GM23338 (cell line): ENCODE measurements at regions not wholly inside any gene's neighbourhood (a gene's known extent, or its start where the extent isn't known, plus 50 kb on each side); places are given as distances from the start of the nearest gene placed in this dataset.

Experiments used
- ATAC-seq: fragments of 200-7000 bp; cut with Tn5 transposase; 3 replicates; pipeline ENCODE4 v1.9.1; 2020
- DNase-seq: peaks from one replicate; pipeline ENCODE4 v3.0.0-alpha.2; 2015; ENCODE audit warnings: low spot score
- H2AFZ ChIP-seq: fragments of 200-600 bp; sonication (generic); 2 replicates; pipeline ENCODE4 v1.8.0; 2016; ENCODE audit warnings: antibody characterized with exemption, mild to moderate bottlenecking, moderate library complexity
- H3F3A ChIP-seq: fragments of 200-600 bp; sonication (generic); replicated peaks from 2 replicates; pipeline ENCODE4 v1.8.0; 2017; ENCODE audit warnings: antibody characterized with exemption, mixed run types, low read depth
- H3K27ac ChIP-seq: fragments of 200-600 bp; sonication (generic); 2 replicates; pipeline ENCODE4 v1.6.1; 2016; ENCODE audit warnings: low read depth
- H3K27me3 ChIP-seq: fragments of 200-600 bp; sonication (generic); 2 replicates; pipeline ENCODE4 v1.8.0; 2016; ENCODE audit warnings: mild to moderate bottlenecking, mixed run types, moderate library complexity; ENCODE audit not compliant: insufficient read depth
- H3K36me3 ChIP-seq: fragments of 200-600 bp; sonication (generic); 2 replicates; pipeline ENCODE4 v1.8.0; 2016; ENCODE audit warnings: mild to moderate bottlenecking; ENCODE audit not compliant: insufficient read depth
- H3K4me1 ChIP-seq: fragments of 200-600 bp; sonication (generic); 2 replicates; pipeline ENCODE4 v1.8.0; 2016; ENCODE audit warnings: mild to moderate bottlenecking, moderate library complexity; ENCODE audit not compliant: insufficient read depth
- H3K4me2 ChIP-seq: fragments of 200-600 bp; sonication (generic); 2 replicates; pipeline ENCODE4 v1.7.1; 2017; ENCODE audit warnings: mixed run types
- H3K4me3 ChIP-seq: fragments of 200-600 bp; sonication (generic); 2 replicates; pipeline ENCODE4 v1.6.1; 2016; ENCODE audit warnings: mixed run types
- H3K79me2 ChIP-seq: fragments of 200-600 bp; sonication (generic); replicated peaks from 2 replicates; pipeline ENCODE4 v1.8.0; 2017; ENCODE audit warnings: mild to moderate bottlenecking; ENCODE audit not compliant: insufficient read depth
- H3K9me2 ChIP-seq: fragments of 200-600 bp; sonication (generic); 2 replicates; pipeline ENCODE4 v1.8.0; 2017; ENCODE audit not compliant: insufficient read depth
- H4K20me1 ChIP-seq: fragments of 200-600 bp; sonication (generic); replicated peaks from 2 replicates; pipeline ENCODE4 v1.8.0; 2017; ENCODE audit warnings: mild to moderate bottlenecking; ENCODE audit not compliant: insufficient read depth
- H3K27ac Mint-ChIP-seq: 2 replicates; pipeline ENCODE4 v1.8.0; 2020; ENCODE audit warnings: inconsistent platforms, mild to moderate bottlenecking, moderate library complexity, mixed read lengths
- H3K27me3 Mint-ChIP-seq: 3 replicates; pipeline ENCODE4 v1.8.0; 2022; ENCODE audit warnings: low read depth, mild to moderate bottlenecking, moderate library complexity, mixed read lengths, inconsistent platforms; ENCODE audit not compliant: insufficient read depth, poor library complexity
- H3K36me3 Mint-ChIP-seq: 3 replicates; pipeline ENCODE4 v1.8.0; 2021; ENCODE audit warnings: low read depth, mild to moderate bottlenecking, inconsistent platforms, moderate library complexity, mixed read lengths
- H3K4me1 Mint-ChIP-seq: 3 replicates; pipeline ENCODE4 v1.8.0; 2020; ENCODE audit warnings: mild to moderate bottlenecking, inconsistent platforms, mixed read lengths
- H3K4me3 Mint-ChIP-seq: 3 replicates; pipeline ENCODE4 v1.8.0; 2021; ENCODE audit warnings: moderate library complexity, mild to moderate bottlenecking, inconsistent platforms, mixed read lengths
- H3K9me3 Mint-ChIP-seq: 3 replicates; pipeline ENCODE4 v1.8.0; 2020; ENCODE audit warnings: moderate library complexity, mild to moderate bottlenecking, inconsistent platforms, mixed read lengths
- EZH2 ChIP-seq: fragments of 200-600 bp; sonication (generic); IDR thresholded peaks from one replicate; pipeline ENCODE4 v1.8.0; 2017; ENCODE audit warnings: antibody characterized with exemption, mild to moderate bottlenecking, low read depth; ENCODE audit not compliant: unreplicated experiment
- EZH2phosphoT487 ChIP-seq: fragments of 200-600 bp; sonication (generic); IDR thresholded peaks from one replicate; pipeline ENCODE4 v1.8.1; 2018; ENCODE audit warnings: antibody characterized with exemption; ENCODE audit not compliant: unreplicated experiment
- JUNB ChIP-seq: IDR thresholded peaks from one replicate; pipeline ENCODE4 v1.6.1; 2016; ENCODE audit warnings: antibody characterized with exemption; ENCODE audit not compliant: unreplicated experiment
- POLR2AphosphoS5 ChIP-seq: IDR thresholded peaks from 2 replicates; pipeline ENCODE4 v1.6.1; 2016; ENCODE audit warnings: antibody characterized with exemption, low read depth
- STAT1 ChIP-seq: IDR thresholded peaks from one replicate; pipeline ENCODE4 v1.6.1; 2016; ENCODE audit warnings: antibody characterized with exemption; ENCODE audit not compliant: unreplicated experiment
- ZNF114 ChIP-seq: fragments of 250-450 bp; sonication (Bioruptor Pico); IDR thresholded peaks from 2 replicates; pipeline ENCODE4 v1.5.0; 2020; ENCODE audit warnings: mild to moderate bottlenecking, moderate library complexity
- ZNF331 ChIP-seq: fragments of 250-450 bp; sonication (Bioruptor Pico); IDR thresholded peaks from 2 replicates; pipeline ENCODE4 v1.5.0; 2020; ENCODE audit warnings: low read depth, mild to moderate bottlenecking, moderate library complexity
- TF ChIP-seq, protein P1 (sequence below): fragments of 250-450 bp; sonication (Bioruptor Pico); IDR thresholded peaks from 2 replicates; pipeline ENCODE4 v1.5.0; 2020; ENCODE audit warnings: mild to moderate bottlenecking, moderate library complexity
- TF ChIP-seq, protein P2 (sequence below): IDR thresholded peaks from 2 replicates; pipeline ENCODE4 v1.6.1; 2016; ENCODE audit warnings: antibody characterized with exemption

DNA sequence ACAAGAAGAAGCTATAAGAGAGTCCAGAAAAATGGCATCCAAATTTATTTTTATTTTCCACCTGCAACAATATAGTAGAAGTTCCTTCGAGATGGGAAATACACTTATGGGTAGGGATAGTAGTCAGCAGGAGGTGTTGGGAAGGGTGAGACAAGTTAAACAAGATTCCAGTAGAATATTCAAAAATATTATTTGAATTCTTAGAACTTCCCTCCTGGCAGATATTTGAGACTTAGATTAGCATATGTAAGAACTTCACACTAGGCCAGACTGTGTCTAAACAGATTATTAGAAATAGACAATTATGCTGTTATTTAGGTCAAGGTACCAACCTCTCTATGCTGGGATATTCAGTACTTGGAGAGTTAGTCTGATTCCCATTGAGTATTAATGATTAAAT lies 108.7 kb downstream of the PLK2 start (continued):
- TF ChIP-seq, protein P1, sequence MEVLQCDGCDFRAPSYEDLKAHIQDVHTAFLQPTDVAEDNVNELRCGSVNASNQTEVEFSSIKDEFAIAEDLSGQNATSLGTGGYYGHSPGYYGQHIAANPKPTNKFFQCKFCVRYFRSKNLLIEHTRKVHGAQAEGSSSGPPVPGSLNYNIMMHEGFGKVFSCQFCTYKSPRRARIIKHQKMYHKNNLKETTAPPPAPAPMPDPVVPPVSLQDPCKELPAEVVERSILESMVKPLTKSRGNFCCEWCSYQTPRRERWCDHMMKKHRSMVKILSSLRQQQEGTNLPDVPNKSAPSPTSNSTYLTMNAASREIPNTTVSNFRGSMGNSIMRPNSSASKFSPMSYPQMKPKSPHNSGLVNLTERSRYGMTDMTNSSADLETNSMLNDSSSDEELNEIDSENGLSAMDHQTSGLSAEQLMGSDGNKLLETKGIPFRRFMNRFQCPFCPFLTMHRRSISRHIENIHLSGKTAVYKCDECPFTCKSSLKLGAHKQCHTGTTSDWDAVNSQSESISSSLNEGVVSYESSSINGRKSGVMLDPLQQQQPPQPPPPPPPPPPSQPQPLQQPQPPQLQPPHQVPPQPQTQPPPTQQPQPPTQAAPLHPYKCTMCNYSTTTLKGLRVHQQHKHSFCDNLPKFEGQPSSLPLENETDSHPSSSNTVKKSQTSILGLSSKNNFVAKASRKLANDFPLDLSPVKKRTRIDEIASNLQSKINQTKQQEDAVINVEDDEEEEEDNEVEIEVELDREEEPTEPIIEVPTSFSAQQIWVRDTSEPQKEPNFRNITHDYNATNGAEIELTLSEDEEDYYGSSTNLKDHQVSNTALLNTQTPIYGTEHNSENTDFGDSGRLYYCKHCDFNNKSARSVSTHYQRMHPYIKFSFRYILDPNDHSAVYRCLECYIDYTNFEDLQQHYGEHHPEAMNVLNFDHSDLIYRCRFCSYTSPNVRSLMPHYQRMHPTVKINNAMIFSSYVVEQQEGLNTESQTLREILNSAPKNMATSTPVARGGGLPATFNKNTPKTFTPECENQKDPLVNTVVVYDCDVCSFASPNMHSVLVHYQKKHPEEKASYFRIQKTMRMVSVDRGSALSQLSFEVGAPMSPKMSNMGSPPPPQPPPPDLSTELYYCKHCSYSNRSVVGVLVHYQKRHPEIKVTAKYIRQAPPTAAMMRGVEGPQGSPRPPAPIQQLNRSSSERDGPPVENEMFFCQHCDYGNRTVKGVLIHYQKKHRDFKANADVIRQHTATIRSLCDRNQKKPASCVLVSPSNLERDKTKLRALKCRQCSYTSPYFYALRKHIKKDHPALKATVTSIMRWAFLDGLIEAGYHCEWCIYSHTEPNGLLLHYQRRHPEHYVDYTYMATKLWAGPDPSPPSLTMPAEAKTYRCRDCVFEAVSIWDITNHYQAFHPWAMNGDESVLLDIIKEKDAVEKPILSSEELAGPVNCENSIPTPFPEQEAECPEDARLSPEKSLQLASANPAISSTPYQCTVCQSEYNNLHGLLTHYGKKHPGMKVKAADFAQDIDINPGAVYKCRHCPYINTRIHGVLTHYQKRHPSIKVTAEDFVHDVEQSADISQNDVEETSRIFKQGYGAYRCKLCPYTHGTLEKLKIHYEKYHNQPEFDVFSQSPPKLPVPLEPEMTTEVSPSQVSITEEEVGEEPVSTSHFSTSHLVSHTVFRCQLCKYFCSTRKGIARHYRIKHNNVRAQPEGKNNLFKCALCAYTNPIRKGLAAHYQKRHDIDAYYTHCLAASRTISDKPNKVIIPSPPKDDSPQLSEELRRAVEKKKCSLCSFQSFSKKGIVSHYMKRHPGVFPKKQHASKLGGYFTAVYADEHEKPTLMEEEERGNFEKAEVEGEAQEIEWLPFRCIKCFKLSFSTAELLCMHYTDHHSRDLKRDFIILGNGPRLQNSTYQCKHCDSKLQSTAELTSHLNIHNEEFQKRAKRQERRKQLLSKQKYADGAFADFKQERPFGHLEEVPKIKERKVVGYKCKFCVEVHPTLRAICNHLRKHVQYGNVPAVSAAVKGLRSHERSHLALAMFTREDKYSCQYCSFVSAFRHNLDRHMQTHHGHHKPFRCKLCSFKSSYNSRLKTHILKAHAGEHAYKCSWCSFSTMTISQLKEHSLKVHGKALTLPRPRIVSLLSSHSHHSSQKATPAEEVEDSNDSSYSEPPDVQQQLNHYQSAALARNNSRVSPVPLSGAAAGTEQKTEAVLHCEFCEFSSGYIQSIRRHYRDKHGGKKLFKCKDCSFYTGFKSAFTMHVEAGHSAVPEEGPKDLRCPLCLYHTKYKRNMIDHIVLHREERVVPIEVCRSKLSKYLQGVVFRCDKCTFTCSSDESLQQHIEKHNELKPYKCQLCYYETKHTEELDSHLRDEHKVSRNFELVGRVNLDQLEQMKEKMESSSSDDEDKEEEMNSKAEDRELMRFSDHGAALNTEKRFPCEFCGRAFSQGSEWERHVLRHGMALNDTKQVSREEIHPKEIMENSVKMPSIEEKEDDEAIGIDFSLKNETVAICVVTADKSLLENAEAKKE (CRISPR knock-in tag) = no peak
- TF ChIP-seq JUNB (no peak), ZNF114 (CRISPR knock-in tag) (no peak), STAT1 (no peak), ZNF331 (CRISPR knock-in tag) (no peak), POLR2AphosphoS5 (no peak), EZH2 (no peak), EZH2phosphoT487 (no peak)

DNA sequence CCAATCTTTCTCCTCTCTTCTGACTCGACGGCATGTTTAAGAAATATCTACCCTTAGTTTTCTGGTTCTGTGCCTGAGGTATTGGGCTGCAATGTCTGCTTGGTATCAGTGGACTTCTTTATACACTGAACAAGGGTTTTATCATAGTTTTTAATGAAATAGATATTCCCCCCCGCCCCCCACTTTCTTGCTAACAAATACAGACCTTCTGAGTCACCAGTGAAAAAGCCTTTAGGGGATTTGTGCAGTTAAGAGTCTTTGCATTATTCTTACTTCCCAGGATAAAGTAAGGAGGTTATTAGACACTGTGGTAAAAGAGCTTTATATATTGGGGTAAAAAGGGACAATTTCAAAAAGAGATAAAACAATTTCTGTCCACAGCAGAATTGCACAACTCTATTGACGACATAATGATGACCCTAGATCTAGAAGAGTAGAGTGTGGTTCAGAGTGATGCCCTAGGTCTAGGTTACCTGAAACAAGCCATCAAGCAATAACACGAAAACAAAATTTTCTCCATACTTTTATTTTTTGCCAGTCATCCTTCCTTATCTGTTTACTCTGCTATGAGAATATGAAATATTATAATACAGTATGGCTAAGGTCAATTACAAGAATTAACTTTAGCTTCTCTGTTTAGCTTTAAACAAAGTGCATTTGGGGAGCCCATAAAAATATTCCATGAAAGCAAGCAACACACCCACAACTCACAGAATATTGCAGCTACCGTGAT lies 110.7 kb downstream of the PLK2 start:
- Histone ChIP-seq H3K4me3 (no peak overlapping the region), H3K36me3 (no peaks in the 10 kb centered on the region), H3K4me1 (no peaks in the 10 kb centered on the region), H3K27ac (no peak overlapping the region), H4K20me1 (no peaks in the 10 kb centered on the region), H3K9me2 (0 out of 2 replicates have a peak, but pooled peaks cover 2% of the 10 kb centered on the region), H2AFZ (no peak overlapping the region), H3F3A (no peaks in the 10 kb centered on the region), H3K4me2 (no peak overlapping the region), H3K27me3 (no peaks in the 10 kb centered on the region), H3K79me2 (no peaks in the 10 kb centered on the region)
- no peak for ATAC-seq
- no peak for DNase-seq
- no peaks in the 10 kb centered on the region for H3K9me3 Mint-ChIP-seq
- no peaks in the 10 kb centered on the region for H3K27me3 Mint-ChIP-seq
- H3K27ac Mint-ChIP-seq = no peak overlapping the region
- H3K4me1 Mint-ChIP-seq = peaks cover 8% of the 10 kb centered on the region
- H3K36me3 Mint-ChIP-seq = no peaks in the 10 kb centered on the region
- H3K4me3 Mint-ChIP-seq = no peak overlapping the region
- TF ChIP-seq, protein P1 (CRISPR knock-in tag) = no peak
- TF ChIP-seq, protein P2, sequence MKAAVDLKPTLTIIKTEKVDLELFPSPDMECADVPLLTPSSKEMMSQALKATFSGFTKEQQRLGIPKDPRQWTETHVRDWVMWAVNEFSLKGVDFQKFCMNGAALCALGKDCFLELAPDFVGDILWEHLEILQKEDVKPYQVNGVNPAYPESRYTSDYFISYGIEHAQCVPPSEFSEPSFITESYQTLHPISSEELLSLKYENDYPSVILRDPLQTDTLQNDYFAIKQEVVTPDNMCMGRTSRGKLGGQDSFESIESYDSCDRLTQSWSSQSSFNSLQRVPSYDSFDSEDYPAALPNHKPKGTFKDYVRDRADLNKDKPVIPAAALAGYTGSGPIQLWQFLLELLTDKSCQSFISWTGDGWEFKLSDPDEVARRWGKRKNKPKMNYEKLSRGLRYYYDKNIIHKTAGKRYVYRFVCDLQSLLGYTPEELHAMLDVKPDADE = no peak
- TF ChIP-seq EZH2 = no peak
